K562 (cell line): ENCODE measurements at regions not wholly inside any gene's neighbourhood (a gene's known extent, or its start where the extent isn't known, plus 50 kb on each side); places are given as distances from the start of the nearest gene placed in this dataset.
"Not testable (repeated sequence)": the region's sequence is repeated elsewhere in the genome, so short reads cannot be mapped to it uniquely, and the experiment has no call there.

ENCODE experiments used
- ATAC-seq: fragments of 200-7000 bp; cut with Tn5 transposase; 3 replicates; pipeline ENCODE4 v1.9.1; 2020; ENCODE audit warnings: moderate library complexity
- BruUV-seq: library from RNA; stranded (reverse); fragments of 400-500 nt; replicated peaks from 2 replicates; lab custom pipeline; 2021; lab: Mats Ljungman, UMichigan
- CTCF ChIA-PET: fragments of 300-600 bp; formaldehyde crosslinking; extraction: SDS; loops from one replicate; lab custom pipeline; 2021; ENCODE audit warnings: low intra/inter-chr PET ratio; lab: Yijun Ruan, JAX
- POLR2A ChIA-PET: fragments of 300-600, 350-650 bp; sonication (Branson Sonifier 250); formaldehyde crosslinking; extraction: SDS; loops from one replicate; lab custom pipeline; 2021; ENCODE audit warnings: antibody characterized with exemption, inconsistent platforms; lab: Yijun Ruan, JAX
- DNase-seq, 4 experiments: peaks; one replicate each; pipeline versions ENCODE4 v3.0.0 to v3.0.0-alpha.2; 2011 to 2018; ENCODE audit warnings: low spot score in 3 of 4, mixed read lengths in 3 of 4; ENCODE audit errors: extremely low read depth in 1 of 4
- FAIRE-seq: peaks from 2 replicates; lab custom pipeline; 2011; peaks lifted over from hg19 to GRCh38; lab: Jason Lieb, UNC
- H2AFZ ChIP-seq: 2 replicates; pipeline ENCODE4 v1.6.0; 2011; ENCODE audit warnings: low read depth, low read length, control low read depth, inconsistent platforms
- H3K27ac ChIP-seq: fragments of 200-600 bp; 3 replicates; pipeline ENCODE4 v1.8.0; 2011; ENCODE audit warnings: low read depth, mild to moderate bottlenecking, control low read depth, inconsistent platforms, low read length, moderate library complexity, mixed read lengths; ENCODE audit errors: extremely low read depth
- H3K27me3 ChIP-seq, 2 experiments: fragments of 300-600 bp in 1 of 2; 2 replicates in 1 of 2; 3 replicates in 1 of 2; pipeline versions ENCODE4 v1.6.0 to v1.8.0; 2011; ENCODE audit warnings: inconsistent platforms in 2 of 2, low read length in 2 of 2, mild to moderate bottlenecking in 1 of 2, mixed read lengths in 1 of 2, moderate library complexity in 1 of 2; ENCODE audit not compliant: control insufficient read depth in 2 of 2, insufficient read depth in 2 of 2
- H3K36me3 ChIP-seq: fragments of 300-600 bp; 3 replicates; pipeline ENCODE4 v1.8.0; 2011; ENCODE audit warnings: mild to moderate bottlenecking, low read length, inconsistent platforms; ENCODE audit not compliant: control insufficient read depth, insufficient read depth
- H3K4me1 ChIP-seq, 2 experiments: fragments of 200-600 bp in 1 of 2; replicated peaks in 1 of 2; 2 replicates in 1 of 2; 3 replicates in 1 of 2; pipeline versions ENCODE4 v1.5.1 to v1.8.0; 2011; ENCODE audit warnings: inconsistent platforms in 2 of 2, low read length in 2 of 2, mild to moderate bottlenecking in 1 of 2, mixed read lengths in 1 of 2, moderate library complexity in 1 of 2; ENCODE audit not compliant: control insufficient read depth in 2 of 2, insufficient read depth in 2 of 2
- H3K4me2 ChIP-seq: 2 replicates; pipeline ENCODE4 v1.6.1; 2011; ENCODE audit warnings: low read length, control low read depth, inconsistent platforms, mixed read lengths; ENCODE audit not compliant: insufficient read depth
- H3K4me3 ChIP-seq: fragments of 200-600 bp; sonication (generic), shearing (Covaris generic); 2 replicates; pipeline ENCODE4 v1.5.1; 2016; ENCODE audit warnings: control low read depth, inconsistent platforms
- H3K79me2 ChIP-seq: fragments of 200-600 bp; 3 replicates; pipeline ENCODE4 v1.8.0; 2011; ENCODE audit warnings: low read length, inconsistent platforms; ENCODE audit not compliant: control insufficient read depth, insufficient read depth
- H3K9ac ChIP-seq, 2 experiments: 2 replicates each; pipeline versions ENCODE4 v1.6.0 to v1.6.1; 2011; ENCODE audit warnings: low read depth in 2 of 2, low read length in 2 of 2, control low read depth in 1 of 2, inconsistent platforms in 1 of 2, mild to moderate bottlenecking in 1 of 2, mixed read lengths in 1 of 2; ENCODE audit not compliant: insufficient read depth in 1 of 2
- H3K9me1 ChIP-seq: one replicate; pipeline ENCODE4 v1.6.0; 2011; ENCODE audit warnings: inconsistent platforms, mild to moderate bottlenecking, low read length, moderate library complexity; ENCODE audit not compliant: control insufficient read depth, insufficient read depth
- H3K9me3 ChIP-seq: replicated peaks from 2 replicates; pipeline ENCODE4 v1.5.1; 2011; ENCODE audit warnings: low read depth, low read length, inconsistent platforms; ENCODE audit not compliant: control insufficient read depth, insufficient read depth
- H4K20me1 ChIP-seq: replicated peaks from 2 replicates; pipeline ENCODE4 v1.6.1; 2011; ENCODE audit warnings: low read length, inconsistent platforms, mixed read lengths; ENCODE audit not compliant: control insufficient read depth, insufficient read depth
- RBM25 ChIP-seq: fragments of 200-400 bp; formaldehyde crosslinking; IDR thresholded peaks from 2 replicates; pipeline ENCODE4 v1.6.1; 2018; ENCODE audit warnings: low read length, low read depth, moderate library complexity; ENCODE audit not compliant: severe bottlenecking
- WGBS: fragments of 100-300 bp; shearing (Covaris generic); methylation state at CpG from one replicate; pipeline ENCODE4 v1.1.6; 2016; ENCODE audit warnings: low coverage, mixed read lengths; ENCODE audit not compliant: insufficient coverage; ENCODE audit errors: missing lambda C conversion rate; 5-methylcytosine and 5-hydroxymethylcytosine counted together
- in situ Hi-C: fragments of 300-500 bp; cut with MboI; formaldehyde crosslinking; loops from 4 replicates; pipeline ENCODE4 v1.15.0; 2018; ENCODE audit warnings: inconsistent platforms, mixed read lengths
- intact Hi-C: fragments of 100-400 bp; cut with micrococcal nuclease; formaldehyde crosslinking; loops from 2 replicates; pipeline ENCODE4 v1.14.2; 2022
- TF ChIP-seq, protein P1 (sequence below), 3 experiments: fragments of 200-800 bp in 1 of 3; fragments of 250-450 bp in 1 of 3; fragments of 450-650 bp in 1 of 3; sonication (Bioruptor Pico) in 1 of 3; sonication (Bioruptor generic) in 1 of 3; formaldehyde crosslinking in 1 of 3; IDR thresholded peaks; 2 replicates each; pipeline versions ENCODE4 v1.6.1 to v1.8.0; 2016 to 2022; ENCODE audit warnings: mild to moderate bottlenecking in 2 of 3, missing genetic modification characterization in 2 of 3, missing compliant biosample characterization in 1 of 3, moderate library complexity in 1 of 3

DNA sequence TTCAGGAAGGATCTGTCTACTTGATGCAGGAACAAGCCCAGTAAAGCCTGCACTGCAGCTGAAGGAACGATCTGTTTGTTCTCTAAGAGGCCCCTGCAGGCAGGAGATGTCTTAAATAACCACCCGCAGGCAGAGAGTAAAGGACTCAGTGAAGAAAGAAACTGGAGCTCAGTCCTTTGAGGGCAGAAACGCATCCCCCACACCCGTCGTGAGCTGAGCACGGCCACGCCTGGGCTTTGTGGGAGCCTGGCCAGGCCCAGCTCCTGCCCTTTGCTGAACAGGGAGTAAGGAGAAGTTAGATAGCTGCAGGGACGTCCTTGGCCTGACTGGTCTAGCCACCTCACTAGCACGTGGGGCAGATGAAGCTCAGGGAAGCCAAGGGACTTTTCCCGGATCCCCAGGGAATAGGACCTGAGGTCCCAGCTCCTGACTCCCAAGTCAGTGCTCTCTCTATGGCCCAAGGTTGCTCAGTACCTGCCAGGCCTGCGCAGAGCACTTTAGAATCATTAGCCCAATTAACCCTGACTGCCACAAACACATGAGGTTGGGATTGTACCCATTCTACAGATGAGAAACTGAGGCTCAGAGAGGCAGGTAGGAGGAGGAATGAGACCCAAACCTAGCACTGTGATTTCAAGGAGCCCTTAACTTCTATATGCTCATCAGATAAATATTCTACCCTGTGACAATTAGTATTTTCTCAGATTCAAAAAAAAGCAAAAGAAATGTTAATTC, 194.2 kb upstream of the SULF2 start:
- 0% methylated on average over 10 of the region's 11 CpGs for WGBS

More for the DNA sequence above, 194.2 kb upstream of the SULF2 start:
- FAIRE-seq, DNase-seq, H3K9me1 ChIP-seq, H3K79me2 ChIP-seq, H3K36me3 ChIP-seq, H3K4me3 ChIP-seq, ATAC-seq, H3K4me1 ChIP-seq, in situ Hi-C loops, H3K27ac ChIP-seq, H4K20me1 ChIP-seq, intact Hi-C loops, H3K9me3 ChIP-seq, H3K9ac ChIP-seq, POLR2A ChIA-PET, H3K4me2 ChIP-seq, H2AFZ ChIP-seq, CTCF ChIA-PET, BruUV-seq: not testable (repeated sequence)
- TF ChIP-seq RBM25, result peak; percentile 77
- TF ChIP-seq, protein P1, sequence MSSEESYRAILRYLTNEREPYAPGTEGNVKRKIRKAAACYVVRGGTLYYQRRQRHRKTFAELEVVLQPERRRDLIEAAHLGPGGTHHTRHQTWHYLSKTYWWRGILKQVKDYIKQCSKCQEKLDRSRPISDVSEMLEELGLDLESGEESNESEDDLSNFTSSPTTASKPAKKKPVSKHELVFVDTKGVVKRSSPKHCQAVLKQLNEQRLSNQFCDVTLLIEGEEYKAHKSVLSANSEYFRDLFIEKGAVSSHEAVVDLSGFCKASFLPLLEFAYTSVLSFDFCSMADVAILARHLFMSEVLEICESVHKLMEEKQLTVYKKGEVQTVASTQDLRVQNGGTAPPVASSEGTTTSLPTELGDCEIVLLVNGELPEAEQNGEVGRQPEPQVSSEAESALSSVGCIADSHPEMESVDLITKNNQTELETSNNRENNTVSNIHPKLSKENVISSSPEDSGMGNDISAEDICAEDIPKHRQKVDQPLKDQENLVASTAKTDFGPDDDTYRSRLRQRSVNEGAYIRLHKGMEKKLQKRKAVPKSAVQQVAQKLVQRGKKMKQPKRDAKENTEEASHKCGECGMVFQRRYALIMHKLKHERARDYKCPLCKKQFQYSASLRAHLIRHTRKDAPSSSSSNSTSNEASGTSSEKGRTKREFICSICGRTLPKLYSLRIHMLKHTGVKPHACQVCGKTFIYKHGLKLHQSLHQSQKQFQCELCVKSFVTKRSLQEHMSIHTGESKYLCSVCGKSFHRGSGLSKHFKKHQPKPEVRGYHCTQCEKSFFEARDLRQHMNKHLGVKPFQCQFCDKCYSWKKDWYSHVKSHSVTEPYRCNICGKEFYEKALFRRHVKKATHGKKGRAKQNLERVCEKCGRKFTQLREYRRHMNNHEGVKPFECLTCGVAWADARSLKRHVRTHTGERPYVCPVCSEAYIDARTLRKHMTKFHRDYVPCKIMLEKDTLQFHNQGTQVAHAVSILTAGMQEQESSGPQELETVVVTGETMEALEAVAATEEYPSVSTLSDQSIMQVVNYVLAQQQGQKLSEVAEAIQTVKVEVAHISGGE (CRISPR knock-in tag; IDR thresholded peaks at IDR 0.05), result 0 out of 6 replicates have a peak, but pooled peaks of 1 of the 3 experiments have one; percentile 47
- peaks cover 0 to 38% of the 10 kb centered on the region in 2 experiments; a peak in 4 of 5 replicates for H3K27me3 ChIP-seq
